ENCODE measurements at regions not wholly inside any gene's neighbourhood (a gene's known extent, or its start where the extent isn't known, plus 50 kb on each side); places are given as distances from the start of the nearest gene placed in this dataset.

- no peaks in the 10 kb centered on the region for H4K20me1 ChIP-seq (ENCODE audit: control insufficient read depth, extremely low read depth, insufficient read depth, low read length)
- FAIRE-seq (no peak), DNase-seq (ENCODE audit: low read depth, low spot score) (no peak)
- no peaks in the 10 kb centered on the region for H3K9me3 ChIP-seq (ENCODE audit: control insufficient read depth, low read depth, low read length)
- no peak overlapping the region for H3K9ac ChIP-seq (ENCODE audit: control insufficient read depth, extremely low read depth, insufficient read depth, low read length)
- H3K36me3 ChIP-seq (ENCODE audit: control insufficient read depth in 2 of 2, extremely low read depth in 1 of 2, insufficient read depth in 2 of 2, low read length in 2 of 2) = no peaks in the 10 kb centered on the region
- peaks cover 22% of the 10 kb centered on the region for H3K27me3 ChIP-seq (ENCODE audit: control insufficient read depth, extremely low read depth, insufficient read depth, low read length)
- TF ChIP-seq EZH2 (IDR thresholded peaks at IDR 0.05; ENCODE audit: low read length) (no peak), CTCF (optimal IDR thresholded peaks at IDR 0.05 in 1 of 3, IDR thresholded peaks at IDR 0.05 in 1 of 3, conservative IDR thresholded peaks at IDR 0.05 in 1 of 3; ENCODE audit: extremely low read depth in 1 of 3, insufficient read depth in 2 of 3, low read length in 3 of 3) (no peak)
- H3K4me2 ChIP-seq (ENCODE audit: control insufficient read depth, extremely low read depth, insufficient read depth, low read depth, low read length) = no peak overlapping the region
- no peaks in the 10 kb centered on the region for H3K9me1 ChIP-seq (ENCODE audit: control insufficient read depth, extremely low read depth, insufficient read depth, low read length)
- dilution Hi-C loops (cut with MboI; ENCODE audit: extremely low pct_ligation_motif_present, low sequenced_read_pairs) = no loop called here
- no peak overlapping the region for H2AFZ ChIP-seq (ENCODE audit: control insufficient read depth, low read length)
- no peak overlapping the region for H3K4me3 ChIP-seq (ENCODE audit: control insufficient read depth in 2 of 3, extremely low read depth in 1 of 3, insufficient read depth in 2 of 3, low read depth in 1 of 3, low read length in 3 of 3)
- no peak overlapping the region for H3K27ac ChIP-seq (ENCODE audit: control insufficient read depth, insufficient read depth, low read length)
- no peaks in the 10 kb centered on the region for H3K79me2 ChIP-seq (ENCODE audit: control insufficient read depth, insufficient read depth, low read length)
- H3K4me1 ChIP-seq (ENCODE audit: control insufficient read depth, extremely low read depth, insufficient read depth, low read length) = no peaks in the 10 kb centered on the region
Observed at GRCh38 chr11:113627946-113628345, 78.2 kb downstream of the TMPRSS5 start.

- no peak for DNase-seq (ENCODE audit: low read depth, low spot score)
- H3K9me3 ChIP-seq (ENCODE audit: control insufficient read depth, low read depth, low read length) = no peaks in the 10 kb centered on the region
- H3K27ac ChIP-seq (ENCODE audit: control insufficient read depth, insufficient read depth, low read length) = no peak overlapping the region
- H3K36me3 ChIP-seq (ENCODE audit: control insufficient read depth in 2 of 2, extremely low read depth in 1 of 2, insufficient read depth in 2 of 2, low read length in 2 of 2) = no peaks in the 10 kb centered on the region
- dilution Hi-C loops (cut with MboI; ENCODE audit: extremely low pct_ligation_motif_present, low sequenced_read_pairs) = no loop called here
- no peaks in the 10 kb centered on the region for H4K20me1 ChIP-seq (ENCODE audit: control insufficient read depth, extremely low read depth, insufficient read depth, low read length)
- no peak overlapping the region for H3K4me3 ChIP-seq (ENCODE audit: control insufficient read depth in 2 of 3, extremely low read depth in 1 of 3, insufficient read depth in 2 of 3, low read depth in 1 of 3, low read length in 3 of 3)
- H3K79me2 ChIP-seq (ENCODE audit: control insufficient read depth, insufficient read depth, low read length) = no peaks in the 10 kb centered on the region
- no peaks in the 10 kb centered on the region for H3K9me1 ChIP-seq (ENCODE audit: control insufficient read depth, extremely low read depth, insufficient read depth, low read length)
- FAIRE-seq = no peak
- no peak overlapping the region for H3K4me2 ChIP-seq (ENCODE audit: control insufficient read depth, extremely low read depth, insufficient read depth, low read depth, low read length)
- H3K4me1 ChIP-seq (ENCODE audit: control insufficient read depth, extremely low read depth, insufficient read depth, low read length) = no peaks in the 10 kb centered on the region
- H3K27me3 ChIP-seq (ENCODE audit: control insufficient read depth, extremely low read depth, insufficient read depth, low read length) = peaks cover 22% of the 10 kb centered on the region
- no peak overlapping the region for H3K9ac ChIP-seq (ENCODE audit: control insufficient read depth, extremely low read depth, insufficient read depth, low read length)
- no peak for TF ChIP-seq EZH2 (IDR thresholded peaks at IDR 0.05; ENCODE audit: low read length)
- TF ChIP-seq CTCF (optimal IDR thresholded peaks at IDR 0.05 in 1 of 3, IDR thresholded peaks at IDR 0.05 in 1 of 3, conservative IDR thresholded peaks at IDR 0.05 in 1 of 3; ENCODE audit: extremely low read depth in 1 of 3, insufficient read depth in 2 of 3, low read length in 3 of 3) = no peak
- H2AFZ ChIP-seq (ENCODE audit: control insufficient read depth, low read length) = no peak overlapping the region
Observed at GRCh38 chr11:113627297-113627696, 78.8 kb downstream of the TMPRSS5 start.
